ENCODE measurements at regions not wholly inside any gene's neighbourhood (a gene's known extent, or its start where the extent isn't known, plus 50 kb on each side); places are given as distances from the start of the nearest gene placed in this dataset.

GRCh38 chr11:92504004-92504403 lies 279.4 kb downstream of the FAT3 start:
- Mint-ChIP-seq H3K4me1 (no peaks in the 10 kb centered on the region), H3K36me3 (no peaks in the 10 kb centered on the region), H3K27ac (no peak overlapping the region), H3K4me3 (no peak overlapping the region), H3K27me3 (no peaks in the 10 kb centered on the region), H3K9me3 (ENCODE audit: low read depth) (no peaks in the 10 kb centered on the region)
- CTCF ChIA-PET = no interaction called here
- DNase-seq (no peak), ATAC-seq (no peak)

- DNase-seq (no peak), ATAC-seq (no peak)
- no peaks in the 10 kb centered on the region for H3K36me3 Mint-ChIP-seq
- H3K4me1 Mint-ChIP-seq = no peaks in the 10 kb centered on the region
- no peak overlapping the region for H3K4me3 Mint-ChIP-seq
- no peak overlapping the region for H3K27ac Mint-ChIP-seq
- H3K9me3 Mint-ChIP-seq (ENCODE audit: low read depth) = no peaks in the 10 kb centered on the region
- CTCF ChIA-PET = no interaction called here
- H3K27me3 Mint-ChIP-seq = no peaks in the 10 kb centered on the region
These were observed 279.9 kb downstream of the FAT3 start for GRCh38 chr11:92504534-92504933.

- H3K36me3 Mint-ChIP-seq = no peaks in the 10 kb centered on the region
- no peaks in the 10 kb centered on the region for H3K4me1 Mint-ChIP-seq
- no peak overlapping the region for H3K4me3 Mint-ChIP-seq
- no peaks in the 10 kb centered on the region for H3K9me3 Mint-ChIP-seq (ENCODE audit: low read depth)
- H3K27me3 Mint-ChIP-seq = no peaks in the 10 kb centered on the region
- no peak for DNase-seq
- H3K27ac Mint-ChIP-seq = no peak overlapping the region
- CTCF ChIA-PET = no interaction called here
- ATAC-seq = no peak
These were observed 281.1 kb downstream of the FAT3 start for GRCh38 chr11:92505689-92506088.

GRCh38 chr11:92506809-92507336 lies 282.3 kb downstream of the FAT3 start:
- no peaks in the 10 kb centered on the region for H3K9me3 Mint-ChIP-seq (ENCODE audit: low read depth)
- no peaks in the 10 kb centered on the region for H3K36me3 Mint-ChIP-seq
- H3K4me3 Mint-ChIP-seq = no peak overlapping the region
- no peaks in the 10 kb centered on the region for H3K27me3 Mint-ChIP-seq
- H3K4me1 Mint-ChIP-seq = no peaks in the 10 kb centered on the region
- DNase-seq = no peak
- no peak overlapping the region for H3K27ac Mint-ChIP-seq
- no peak for ATAC-seq
- CTCF ChIA-PET = no interaction called here

- Mint-ChIP-seq H3K27ac (no peak overlapping the region), H3K9me3 (ENCODE audit: low read depth) (no peaks in the 10 kb centered on the region), H3K36me3 (no peaks in the 10 kb centered on the region), H3K4me3 (no peak overlapping the region), H3K27me3 (no peaks in the 10 kb centered on the region), H3K4me1 (no peaks in the 10 kb centered on the region)
- ATAC-seq = no peak
- no peak for DNase-seq
- CTCF ChIA-PET = no interaction called here
These were observed 286.0 kb downstream of the FAT3 start for GRCh38 chr11:92510591-92510990.

- H3K4me1 Mint-ChIP-seq = no peaks in the 10 kb centered on the region
- H3K9me3 Mint-ChIP-seq (ENCODE audit: low read depth) = no peaks in the 10 kb centered on the region
- H3K36me3 Mint-ChIP-seq = no peaks in the 10 kb centered on the region
- ATAC-seq (no peak), DNase-seq (no peak)
- no peaks in the 10 kb centered on the region for H3K27me3 Mint-ChIP-seq
- CTCF ChIA-PET = no interaction called here
- no peak overlapping the region for H3K4me3 Mint-ChIP-seq
- no peak overlapping the region for H3K27ac Mint-ChIP-seq
These were observed 287.0 kb downstream of the FAT3 start for GRCh38 chr11:92511522-92512203.

GRCh38 chr11:92512204-92512569 lies 287.6 kb downstream of the FAT3 start:
- ATAC-seq = no peak
- CTCF ChIA-PET = no interaction called here
- Mint-ChIP-seq H3K27me3 (no peaks in the 10 kb centered on the region), H3K4me1 (no peaks in the 10 kb centered on the region), H3K9me3 (ENCODE audit: low read depth) (no peaks in the 10 kb centered on the region), H3K36me3 (no peaks in the 10 kb centered on the region), H3K4me3 (no peak overlapping the region), H3K27ac (no peak overlapping the region)
- DNase-seq = no peak

- no peaks in the 10 kb centered on the region for H3K36me3 Mint-ChIP-seq
- no peak overlapping the region for H3K27ac Mint-ChIP-seq
- CTCF ChIA-PET = no interaction called here
- no peak for DNase-seq
- H3K4me3 Mint-ChIP-seq = no peak overlapping the region
- no peaks in the 10 kb centered on the region for H3K9me3 Mint-ChIP-seq (ENCODE audit: low read depth)
- H3K27me3 Mint-ChIP-seq = no peaks in the 10 kb centered on the region
- no peak for ATAC-seq
- no peaks in the 10 kb centered on the region for H3K4me1 Mint-ChIP-seq
These were observed 299.0 kb downstream of the FAT3 start for GRCh38 chr11:92523611-92524010.

- Mint-ChIP-seq H3K4me3 (no peak overlapping the region), H3K27me3 (no peaks in the 10 kb centered on the region), H3K9me3 (ENCODE audit: low read depth) (no peaks in the 10 kb centered on the region), H3K36me3 (no peaks in the 10 kb centered on the region), H3K27ac (no peak overlapping the region), H3K4me1 (no peaks in the 10 kb centered on the region)
- ATAC-seq = no peak
- no peak for DNase-seq
- CTCF ChIA-PET = no interaction called here
These were observed 299.9 kb downstream of the FAT3 start for GRCh38 chr11:92524542-92524941.

- DNase-seq (no peak), ATAC-seq (no peak)
- no peak overlapping the region for H3K27ac Mint-ChIP-seq
- H3K4me1 Mint-ChIP-seq = no peaks in the 10 kb centered on the region
- H3K27me3 Mint-ChIP-seq = no peaks in the 10 kb centered on the region
- H3K4me3 Mint-ChIP-seq = no peak overlapping the region
- CTCF ChIA-PET = interaction anchor here (0.5 kb wide), 1 partner anchor 358 kb away, joined by 3 read pairs; no protein-coding TSS in a partner anchor
- no peaks in the 10 kb centered on the region for H3K36me3 Mint-ChIP-seq
- H3K9me3 Mint-ChIP-seq (ENCODE audit: low read depth) = no peaks in the 10 kb centered on the region
These were observed 302.8 kb downstream of the FAT3 start for GRCh38 chr11:92527467-92527866.

GRCh38 chr11:92528001-92528400 lies 303.4 kb downstream of the FAT3 start:
- H3K4me1 Mint-ChIP-seq = no peaks in the 10 kb centered on the region

GRCh38 chr11:92531065-92531739 lies 306.6 kb downstream of the FAT3 start:
- H3K36me3 Mint-ChIP-seq = no peaks in the 10 kb centered on the region
- CTCF ChIA-PET = no interaction called here

More at GRCh38 chr11:92528001-92528400, 303.4 kb downstream of the FAT3 start:
- ATAC-seq (no peak), DNase-seq (no peak)
- Mint-ChIP-seq H3K9me3 (ENCODE audit: low read depth) (no peaks in the 10 kb centered on the region), H3K27ac (no peak overlapping the region), H3K27me3 (no peaks in the 10 kb centered on the region), H3K36me3 (no peaks in the 10 kb centered on the region), H3K4me3 (no peak overlapping the region)
- CTCF ChIA-PET = no interaction called here

GRCh38 chr11:92533657-92534335 lies 309.2 kb downstream of the FAT3 start:
- Mint-ChIP-seq H3K27ac (no peak overlapping the region), H3K9me3 (ENCODE audit: low read depth) (no peaks in the 10 kb centered on the region), H3K27me3 (no peaks in the 10 kb centered on the region), H3K36me3 (no peaks in the 10 kb centered on the region), H3K4me3 (no peak overlapping the region), H3K4me1 (no peaks in the 10 kb centered on the region)
- ATAC-seq = no peak
- DNase-seq = no peak
- CTCF ChIA-PET = no interaction called here

More at GRCh38 chr11:92531065-92531739, 306.6 kb downstream of the FAT3 start:
- H3K4me3 Mint-ChIP-seq = no peak overlapping the region
- ATAC-seq (no peak), DNase-seq (no peak)
- no peaks in the 10 kb centered on the region for H3K4me1 Mint-ChIP-seq
- no peaks in the 10 kb centered on the region for H3K9me3 Mint-ChIP-seq (ENCODE audit: low read depth)
- H3K27me3 Mint-ChIP-seq = no peaks in the 10 kb centered on the region
- no peak overlapping the region for H3K27ac Mint-ChIP-seq

GRCh38 chr11:92536883-92537282 lies 312.3 kb downstream of the FAT3 start:
- CTCF ChIA-PET = no interaction called here
- H3K4me3 Mint-ChIP-seq = no peak overlapping the region

More at GRCh38 chr11:92536883-92537282, 312.3 kb downstream of the FAT3 start:
- DNase-seq = no peak
- H3K27me3 Mint-ChIP-seq = no peaks in the 10 kb centered on the region
- H3K36me3 Mint-ChIP-seq = no peaks in the 10 kb centered on the region
- ATAC-seq = no peak
- no peaks in the 10 kb centered on the region for H3K4me1 Mint-ChIP-seq
- no peak overlapping the region for H3K27ac Mint-ChIP-seq
- no peaks in the 10 kb centered on the region for H3K9me3 Mint-ChIP-seq (ENCODE audit: low read depth)
